Gastroesophageal sphincter (tissue), 3 donors: ENCODE measurements at regions not wholly inside any gene's neighbourhood (a gene's known extent, or its start where the extent isn't known, plus 50 kb on each side); places are given as distances from the start of the nearest gene placed in this dataset.

Experiments used
- EP300 ChIP-seq: sonication (generic); formaldehyde crosslinking; IDR thresholded peaks from one replicate; pipeline ENCODE4 v1.6.1; 2017; ENCODE audit warnings: antibody characterized with exemption, mild to moderate bottlenecking
- POLR2A ChIP-seq, 2 donors: fragments of 450-650 bp; IDR thresholded peaks; one replicate each; pipeline ENCODE4 v1.6.1; 2017; ENCODE audit warnings: antibody characterized with exemption in 2 of 2, mild to moderate bottlenecking in 2 of 2, moderate library complexity in 1 of 2
- POLR2AphosphoS5 ChIP-seq: sonication (generic); formaldehyde crosslinking; IDR thresholded peaks from one replicate; pipeline ENCODE4 v1.6.1; 2017; ENCODE audit warnings: antibody characterized with exemption
- TF ChIP-seq, protein P1 (sequence below), 4 experiments: fragments of 200-600 bp in 2 of 4; fragments of 450-650 bp in 2 of 4; sonication (generic) in 1 of 4; IDR thresholded peaks; one replicate each; pipeline ENCODE4 v1.5.1; 2017 to 2019; ENCODE audit warnings: antibody characterized with exemption in 4 of 4, mild to moderate bottlenecking in 2 of 4, moderate library complexity in 2 of 4

DNA sequence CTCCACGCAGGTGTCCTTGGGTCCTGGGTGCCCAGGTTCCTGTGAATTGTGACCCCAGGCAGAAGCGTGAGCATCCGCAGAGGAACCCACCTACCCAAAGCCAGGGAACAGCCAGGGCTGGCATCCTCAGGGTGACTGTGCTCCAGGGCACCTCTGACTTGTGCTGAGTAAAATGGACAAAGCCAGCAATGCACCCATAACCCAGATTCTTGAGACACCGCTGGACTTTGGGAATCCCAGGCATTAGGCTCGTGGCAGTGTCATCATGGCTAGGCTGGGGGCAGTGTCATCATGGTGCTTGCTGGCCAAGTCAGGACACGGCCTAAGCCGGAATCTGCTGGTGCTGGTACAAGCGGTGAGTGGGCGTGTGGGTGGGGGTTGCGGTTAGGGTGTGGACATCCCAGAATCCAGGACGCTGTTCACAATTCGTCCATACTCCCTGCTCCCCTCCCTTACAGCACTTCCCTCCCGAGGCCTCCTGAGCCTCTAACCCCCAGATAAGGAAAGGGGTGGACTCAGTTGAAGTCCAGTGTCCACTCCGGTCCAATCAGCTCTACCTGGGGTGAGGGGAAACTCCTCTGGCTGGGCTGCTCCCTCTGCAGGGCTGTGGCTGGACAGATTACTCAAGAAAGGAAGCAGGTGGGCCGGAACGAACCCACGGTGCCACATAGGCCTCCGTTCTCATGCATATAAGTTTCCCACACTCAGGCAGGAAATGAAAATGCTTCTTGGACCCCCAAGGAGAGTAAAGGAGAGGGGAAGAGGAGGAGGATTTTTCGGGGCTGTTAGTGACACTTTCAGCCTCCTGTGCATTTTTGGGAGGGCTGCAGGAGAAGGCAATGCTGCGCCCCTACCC is 138.9 kb downstream of the SEC14L1 start:
- TF ChIP-seq, protein P1, sequence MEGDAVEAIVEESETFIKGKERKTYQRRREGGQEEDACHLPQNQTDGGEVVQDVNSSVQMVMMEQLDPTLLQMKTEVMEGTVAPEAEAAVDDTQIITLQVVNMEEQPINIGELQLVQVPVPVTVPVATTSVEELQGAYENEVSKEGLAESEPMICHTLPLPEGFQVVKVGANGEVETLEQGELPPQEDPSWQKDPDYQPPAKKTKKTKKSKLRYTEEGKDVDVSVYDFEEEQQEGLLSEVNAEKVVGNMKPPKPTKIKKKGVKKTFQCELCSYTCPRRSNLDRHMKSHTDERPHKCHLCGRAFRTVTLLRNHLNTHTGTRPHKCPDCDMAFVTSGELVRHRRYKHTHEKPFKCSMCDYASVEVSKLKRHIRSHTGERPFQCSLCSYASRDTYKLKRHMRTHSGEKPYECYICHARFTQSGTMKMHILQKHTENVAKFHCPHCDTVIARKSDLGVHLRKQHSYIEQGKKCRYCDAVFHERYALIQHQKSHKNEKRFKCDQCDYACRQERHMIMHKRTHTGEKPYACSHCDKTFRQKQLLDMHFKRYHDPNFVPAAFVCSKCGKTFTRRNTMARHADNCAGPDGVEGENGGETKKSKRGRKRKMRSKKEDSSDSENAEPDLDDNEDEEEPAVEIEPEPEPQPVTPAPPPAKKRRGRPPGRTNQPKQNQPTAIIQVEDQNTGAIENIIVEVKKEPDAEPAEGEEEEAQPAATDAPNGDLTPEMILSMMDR (IDR thresholded peaks at IDR 0.05): no peak
- TF ChIP-seq EP300: no peak
- TF ChIP-seq POLR2AphosphoS5: no peak
- no peak for TF ChIP-seq POLR2A (IDR thresholded peaks at IDR 0.05)
